GM10248 (cell line): ENCODE measurements at regions not wholly inside any gene's neighbourhood (a gene's known extent, or its start where the extent isn't known, plus 50 kb on each side); places are given as distances from the start of the nearest gene placed in this dataset.

Experiments used
- CTCF ChIA-PET: fragments of 300-600 bp; sonication (Branson Sonifier 250); formaldehyde crosslinking; extraction: SDS; loops from one replicate; lab custom pipeline; 2021; ENCODE audit warnings: antibody characterized with exemption; lab: Yijun Ruan, JAX
- POLR2A ChIA-PET: fragments of 350-650 bp; sonication (Branson Sonifier 250); formaldehyde crosslinking; extraction: SDS; loops from one replicate; lab custom pipeline; 2020; ENCODE audit warnings: antibody characterized with exemption; lab: Yijun Ruan, JAX
- DNase-seq: peaks from one replicate; pipeline ENCODE4 v3.0.0; 2012; ENCODE audit errors: extremely low spot score
- CTCF ChIP-seq: IDR thresholded peaks from 2 replicates; pipeline ENCODE4 v1.5.1; 2012; ENCODE audit warnings: mild to moderate bottlenecking, low read depth; ENCODE audit errors: extremely low read depth, missing control alignments, control extremely low read depth

DNA sequence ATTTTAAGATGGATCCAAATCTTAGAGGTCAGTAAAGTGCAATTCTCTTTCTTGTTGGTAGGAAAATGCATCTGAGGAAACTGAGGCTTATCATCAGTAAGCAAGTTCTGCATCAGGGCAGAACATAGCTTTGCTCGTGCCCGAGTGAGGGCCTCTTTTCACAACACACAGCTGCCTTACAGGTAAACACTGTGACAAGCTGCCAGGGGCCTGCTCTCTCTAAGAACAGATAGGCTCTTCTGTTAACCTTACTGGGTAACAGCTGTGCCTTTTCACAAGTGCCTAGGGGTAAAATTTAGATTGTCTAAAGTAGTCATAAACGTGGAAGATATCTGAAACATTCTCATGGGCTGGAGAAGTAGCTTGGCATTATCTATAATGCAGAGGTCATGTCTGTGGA lies 118.1 kb downstream of the C3orf38 start:
- no peak for TF ChIP-seq CTCF
- DNase-seq: no peak
- ChIA-PET POLR2A (no interaction called here), CTCF (interaction anchor here (1.4 kb wide), 1 partner anchor 10 kb away, joined by 3 read pairs; no protein-coding TSS in a partner anchor)

GRCh38 chr3:88280326-88280725 lies 130.6 kb downstream of the C3orf38 start:
- POLR2A ChIA-PET: no interaction called here
- TF ChIP-seq CTCF: no peak
- DNase-seq: no peak
- CTCF ChIA-PET: no interaction called here

- DNase-seq: no peak
- ChIA-PET CTCF (interaction anchor here (1.3 kb wide), 1 partner anchor 11 kb away, joined by 3 read pairs; no protein-coding TSS in a partner anchor), POLR2A (no interaction called here)
- TF ChIP-seq CTCF: no peak
These were observed 132.9 kb downstream of the C3orf38 start for GRCh38 chr3:88282528-88283241.

- ChIA-PET POLR2A (no interaction called here), CTCF (interaction anchor here (0.7 to 1.3 kb wide), 2 partner anchors 10 to 18 kb away, joined by 3 read pairs; no protein-coding TSS in a partner anchor)
- no peak for DNase-seq
- TF ChIP-seq CTCF: no peak
These were observed 133.5 kb downstream of the C3orf38 start for GRCh38 chr3:88283242-88283592.

GRCh38 chr3:88291486-88291885 lies 141.7 kb downstream of the C3orf38 start:
- no peak for DNase-seq
- no peak for TF ChIP-seq CTCF
- POLR2A ChIA-PET: no interaction called here
- CTCF ChIA-PET: no interaction called here

DNA sequence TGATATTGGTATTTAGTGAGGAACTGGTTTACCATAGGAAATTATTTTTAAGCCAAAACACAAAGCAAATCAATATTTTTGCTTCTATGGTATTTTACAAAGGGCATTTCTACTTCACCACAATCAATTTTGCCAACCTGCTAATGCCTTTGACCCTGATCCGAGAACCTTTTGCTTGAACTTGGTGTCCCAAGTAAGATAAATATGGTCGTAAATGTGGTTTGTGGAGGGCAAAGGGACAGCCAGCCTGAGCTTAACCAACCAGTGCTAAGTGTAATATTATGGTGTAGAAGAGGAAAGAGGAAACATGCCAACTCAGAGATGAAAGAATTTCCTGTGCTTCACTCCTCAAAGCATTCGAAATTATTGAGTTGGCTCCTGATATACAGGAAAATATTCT lies 148.4 kb downstream of the C3orf38 start:
- CTCF ChIA-PET: no interaction called here
- no peak for DNase-seq
- TF ChIP-seq CTCF: no peak
- POLR2A ChIA-PET: no interaction called here
